Astrocyte (in vitro differentiated cells and primary cell): ENCODE measurements at regions not wholly inside any gene's neighbourhood (a gene's known extent, or its start where the extent isn't known, plus 50 kb on each side); places are given as distances from the start of the nearest gene placed in this dataset.

ENCODE experiments used
- DNase-seq: peaks from one replicate; pipeline ENCODE4 v3.0.0-alpha.2; 2010; ENCODE audit warnings: low read depth
- FAIRE-seq: peaks from 2 replicates; lab custom pipeline; 2011; peaks lifted over from hg19 to GRCh38; lab: Jason Lieb, UNC
- H2AFZ ChIP-seq: 2 replicates; pipeline ENCODE4 v1.6.0; 2012; ENCODE audit warnings: low read depth, low read length, inconsistent platforms
- H3K27ac ChIP-seq: 2 replicates; pipeline ENCODE4 v1.5.1; 2011; ENCODE audit warnings: low read depth, low read length, inconsistent platforms
- H3K27me3 ChIP-seq: 2 replicates; pipeline ENCODE4 v1.6.0; 2011; ENCODE audit warnings: low read length, inconsistent platforms; ENCODE audit not compliant: insufficient read depth
- H3K36me3 ChIP-seq: 2 replicates; pipeline ENCODE4 v1.5.1; 2011; ENCODE audit warnings: low read length, inconsistent platforms; ENCODE audit not compliant: insufficient read depth
- H3K4me1 ChIP-seq: 2 replicates; pipeline ENCODE4 v1.5.1; 2011; ENCODE audit warnings: low read length, inconsistent platforms; ENCODE audit not compliant: insufficient read depth
- H3K4me2 ChIP-seq: 2 replicates; pipeline ENCODE4 v1.6.0; 2012; ENCODE audit warnings: low read length, inconsistent platforms
- H3K4me3 ChIP-seq: 2 replicates; pipeline ENCODE4 v1.5.1; 2011; ENCODE audit warnings: low read depth, mild to moderate bottlenecking, low read length, inconsistent platforms; ENCODE audit not compliant: insufficient read depth
- H3K79me2 ChIP-seq: 2 replicates; pipeline ENCODE4 v1.6.0; 2012; ENCODE audit warnings: mild to moderate bottlenecking, low read length, inconsistent platforms; ENCODE audit not compliant: insufficient read depth
- H3K9ac ChIP-seq: 2 replicates; pipeline ENCODE4 v1.6.0; 2012; ENCODE audit warnings: mild to moderate bottlenecking, low read length, inconsistent platforms
- H3K9me3 ChIP-seq: 2 replicates; pipeline ENCODE4 v1.5.1; 2012; ENCODE audit warnings: low read depth, mild to moderate bottlenecking, low read length, inconsistent platforms; ENCODE audit not compliant: insufficient read depth
- H4K20me1 ChIP-seq: 2 replicates; pipeline ENCODE4 v1.6.0; 2012; ENCODE audit warnings: low read length, inconsistent platforms; ENCODE audit not compliant: insufficient read depth
- H3K27ac Mint-ChIP-seq: one replicate; pipeline ENCODE4 v1.8.0; 2021; ENCODE audit warnings: mild to moderate bottlenecking, mixed read lengths; ENCODE audit not compliant: unreplicated experiment
- H3K27me3 Mint-ChIP-seq: one replicate; pipeline ENCODE4 v1.8.0; 2021; ENCODE audit warnings: low read depth, mixed read lengths; ENCODE audit not compliant: unreplicated experiment
- H3K36me3 Mint-ChIP-seq: one replicate; pipeline ENCODE4 v1.8.0; 2021; ENCODE audit warnings: low read depth, mixed read lengths; ENCODE audit not compliant: unreplicated experiment
- H3K4me1 Mint-ChIP-seq: one replicate; pipeline ENCODE4 v1.8.0; 2021; ENCODE audit warnings: low read depth, mixed read lengths; ENCODE audit not compliant: unreplicated experiment
- H3K4me3 Mint-ChIP-seq: one replicate; pipeline ENCODE4 v1.8.0; 2021; ENCODE audit warnings: mild to moderate bottlenecking, moderate library complexity, mixed read lengths; ENCODE audit not compliant: unreplicated experiment
- H3K9me3 Mint-ChIP-seq: one replicate; pipeline ENCODE4 v1.8.0; 2021; ENCODE audit warnings: mild to moderate bottlenecking, mixed read lengths; ENCODE audit not compliant: unreplicated experiment
- CTCF ChIP-seq: IDR thresholded peaks from 2 replicates; pipeline ENCODE4 v1.5.1; 2011; ENCODE audit warnings: low read depth, mild to moderate bottlenecking, inconsistent platforms, low read length, moderate library complexity; ENCODE audit not compliant: insufficient read depth
- EZH2 ChIP-seq: IDR thresholded peaks from 2 replicates; pipeline ENCODE4 v1.6.1; 2012; ENCODE audit warnings: mild to moderate bottlenecking, low read length, inconsistent platforms; ENCODE audit not compliant: insufficient read depth

- H3K4me1 ChIP-seq, result peaks cover 4% of the 10 kb centered on the region
- Mint-ChIP-seq H3K4me3 (no peak overlapping the region), H3K36me3 (no peaks in the 10 kb centered on the region), H3K27ac (no peak overlapping the region), H3K4me1 (peaks cover 14% of the 10 kb centered on the region), H3K27me3 (peaks cover 60% of the 10 kb centered on the region), H3K9me3 (no peaks in the 10 kb centered on the region)
- H2AFZ ChIP-seq, result no peak overlapping the region
- H3K36me3 ChIP-seq, result no peaks in the 10 kb centered on the region
- H3K4me2 ChIP-seq, result no peak overlapping the region
- no peak for TF ChIP-seq EZH2
- TF ChIP-seq CTCF, result no peak
- DNase-seq (peak; percentile 10), FAIRE-seq (no peak)
- no peaks in the 10 kb centered on the region for H3K79me2 ChIP-seq
- no peak overlapping the region for H3K9ac ChIP-seq
- no peak overlapping the region for H3K27ac ChIP-seq
- H4K20me1 ChIP-seq, result no peaks in the 10 kb centered on the region
- H3K9me3 ChIP-seq, result no peaks in the 10 kb centered on the region
- no peak overlapping the region for H3K4me3 ChIP-seq
- no peaks in the 10 kb centered on the region for H3K27me3 ChIP-seq
These were observed 167.0 kb downstream of the BUD13 start for GRCh38 chr11:116605543-116606459.

GRCh38 chr11:116603728-116604323 is 169.0 kb downstream of the BUD13 start:
- Histone ChIP-seq H3K9ac (no peak overlapping the region), H3K36me3 (no peaks in the 10 kb centered on the region), H3K4me3 (no peak overlapping the region), H4K20me1 (no peaks in the 10 kb centered on the region), H3K4me2 (no peak overlapping the region), H3K79me2 (no peaks in the 10 kb centered on the region), H3K27me3 (no peaks in the 10 kb centered on the region), H3K9me3 (no peaks in the 10 kb centered on the region), H3K27ac (no peak overlapping the region), H2AFZ (no peak overlapping the region), H3K4me1 (peaks cover 4% of the 10 kb centered on the region)
- Mint-ChIP-seq H3K36me3 (no peaks in the 10 kb centered on the region), H3K9me3 (peaks cover 3% of the 10 kb centered on the region), H3K27me3 (peaks cover 58% of the 10 kb centered on the region), H3K27ac (no peak overlapping the region), H3K4me3 (no peak overlapping the region), H3K4me1 (peaks cover 14% of the 10 kb centered on the region)
- FAIRE-seq, result no peak
- no peak for DNase-seq
- no peak for TF ChIP-seq CTCF
- TF ChIP-seq EZH2, result no peak

- Histone ChIP-seq H3K4me2 (peak overlapping the region; percentile 50), H3K27me3 (no peaks in the 10 kb centered on the region), H3K4me1 (peaks cover 4% of the 10 kb centered on the region), H3K79me2 (no peaks in the 10 kb centered on the region), H3K36me3 (no peaks in the 10 kb centered on the region), H2AFZ (no peak overlapping the region), H3K27ac (no peak overlapping the region), H3K4me3 (no peak overlapping the region), H3K9ac (no peak overlapping the region), H3K9me3 (no peaks in the 10 kb centered on the region), H4K20me1 (no peaks in the 10 kb centered on the region)
- H3K36me3 Mint-ChIP-seq, result no peaks in the 10 kb centered on the region
- H3K4me3 Mint-ChIP-seq, result no peak overlapping the region
- H3K4me1 Mint-ChIP-seq, result peaks cover 14% of the 10 kb centered on the region
- no peak overlapping the region for H3K27ac Mint-ChIP-seq
- TF ChIP-seq EZH2 (no peak), CTCF (no peak)
- peaks cover 57% of the 10 kb centered on the region for H3K27me3 Mint-ChIP-seq
- H3K9me3 Mint-ChIP-seq, result peaks cover 4% of the 10 kb centered on the region
- FAIRE-seq (no peak), DNase-seq (no peak)
These were observed 170.2 kb downstream of the BUD13 start for GRCh38 chr11:116602637-116602942.
